WTC11 (cell line): ENCODE measurements at regions not wholly inside any gene's neighbourhood (a gene's known extent, or its start where the extent isn't known, plus 50 kb on each side); places are given as distances from the start of the nearest gene placed in this dataset.

Experiments
- ATAC-seq: fragments of 200-7000 bp; cut with Tn5 transposase; 2 replicates; pipeline ENCODE4 v1.10.0; 2021; ENCODE audit warnings: mild to moderate bottlenecking, moderate library complexity
- CTCF ChIA-PET: fragments of 300-600 bp; sonication (Branson Sonifier 250); formaldehyde crosslinking; loops from one replicate; lab custom pipeline; 2021; ENCODE audit warnings: antibody characterized with exemption; lab: Charles Lee
- POLR2A ChIA-PET: fragments of 350-600 bp; sonication (Branson Sonifier 250); formaldehyde crosslinking; loops from one replicate; lab custom pipeline; 2021; ENCODE audit warnings: antibody characterized with exemption; lab: Charles Lee
- DNase-seq: peaks from one replicate; pipeline ENCODE4 v3.0.0; 2021; ENCODE audit warnings: low spot score
- H3K27ac Mint-ChIP-seq: 2 replicates; pipeline ENCODE4 v1.8.0; 2021; ENCODE audit warnings: mixed read lengths
- H3K27me3 Mint-ChIP-seq: 2 replicates; pipeline ENCODE4 v1.8.0; 2021; ENCODE audit warnings: low read depth, mild to moderate bottlenecking, moderate library complexity, mixed read lengths
- H3K36me3 Mint-ChIP-seq: 2 replicates; pipeline ENCODE4 v1.8.0; 2021; ENCODE audit warnings: mixed read lengths
- H3K4me1 Mint-ChIP-seq: 2 replicates; pipeline ENCODE4 v1.8.0; 2022; ENCODE audit warnings: mixed read lengths
- H3K4me3 Mint-ChIP-seq: 2 replicates; pipeline ENCODE4 v1.8.0; 2021; ENCODE audit warnings: mild to moderate bottlenecking, moderate library complexity, mixed read lengths
- H3K9me3 Mint-ChIP-seq: 2 replicates; pipeline ENCODE4 v1.8.0; 2021; ENCODE audit warnings: mixed read lengths
- ATF3 ChIP-seq: sonication (generic); formaldehyde crosslinking; conservative IDR thresholded peaks from 2 replicates; pipeline ENCODE4 v1.8.1; 2022; ENCODE audit warnings: mild to moderate bottlenecking, missing genetic modification reagents
- EMX1 ChIP-seq: fragments of 250-450 bp; sonication (Bioruptor Pico); IDR thresholded peaks from 2 replicates; pipeline ENCODE4 v1.8.0; 2021; ENCODE audit warnings: mild to moderate bottlenecking
- FOXJ3 ChIP-seq: sonication (generic); formaldehyde crosslinking; IDR thresholded peaks from 2 replicates; pipeline ENCODE4 v1.9.0; 2021; ENCODE audit warnings: missing genetic modification reagents, mild to moderate bottlenecking, borderline replicate concordance
- FOXP1 ChIP-seq: sonication (generic); formaldehyde crosslinking; IDR thresholded peaks from 2 replicates; pipeline ENCODE4 v1.8.0; 2022; ENCODE audit warnings: missing genetic modification reagents, mild to moderate bottlenecking, moderate library complexity, borderline replicate concordance
- GABPB1 ChIP-seq: sonication (generic); formaldehyde crosslinking; IDR thresholded peaks from 2 replicates; pipeline ENCODE4 v1.8.1; 2023; ENCODE audit warnings: mild to moderate bottlenecking, missing genetic modification reagents
- GRHL2 ChIP-seq: fragments of 250-450 bp; sonication (Bioruptor Pico); IDR thresholded peaks from 2 replicates; pipeline ENCODE4 v1.8.0; 2022; ENCODE audit warnings: mild to moderate bottlenecking, moderate library complexity; ENCODE audit not compliant: insufficient replicate concordance, severe bottlenecking
- IRF2 ChIP-seq: sonication (generic); formaldehyde crosslinking; IDR thresholded peaks from 2 replicates; pipeline ENCODE4 v1.8.0; 2022; ENCODE audit warnings: low read depth, missing genetic modification reagents, borderline replicate concordance
- MAX ChIP-seq: sonication (generic); formaldehyde crosslinking; IDR thresholded peaks from 2 replicates; pipeline ENCODE4 v1.8.0; 2022; ENCODE audit warnings: mild to moderate bottlenecking, missing genetic modification reagents
- MLX ChIP-seq: sonication (generic); formaldehyde crosslinking; IDR thresholded peaks from 2 replicates; pipeline ENCODE4 v1.8.1; 2023; ENCODE audit warnings: mild to moderate bottlenecking, missing genetic modification reagents, moderate library complexity
- MYBL2 ChIP-seq: sonication (generic); formaldehyde crosslinking; IDR thresholded peaks from 2 replicates; pipeline ENCODE4 v1.8.1; 2023; ENCODE audit warnings: mild to moderate bottlenecking, moderate library complexity, missing genetic modification reagents
- NFE2L1 ChIP-seq: sonication (generic); formaldehyde crosslinking; IDR thresholded peaks from 2 replicates; pipeline ENCODE4 v1.8.1; 2023; ENCODE audit warnings: missing genetic modification reagents
- NR3C1 ChIP-seq: sonication (generic); formaldehyde crosslinking; conservative IDR thresholded peaks from 2 replicates; pipeline ENCODE4 v1.8.1; 2023; ENCODE audit warnings: low read depth, mild to moderate bottlenecking, missing genetic modification reagents
- RELA ChIP-seq: sonication (generic); formaldehyde crosslinking; IDR thresholded peaks from 2 replicates; pipeline ENCODE4 v1.8.1; 2022; ENCODE audit warnings: missing genetic modification reagents, mild to moderate bottlenecking, borderline replicate concordance
- STAT6 ChIP-seq: sonication (generic); formaldehyde crosslinking; conservative IDR thresholded peaks from 2 replicates; pipeline ENCODE4 v1.8.1; 2023; ENCODE audit warnings: mild to moderate bottlenecking, low read depth, missing genetic modification reagents, moderate library complexity
- TEAD4 ChIP-seq: sonication (generic); formaldehyde crosslinking; IDR thresholded peaks from 2 replicates; pipeline ENCODE4 v1.8.0; 2022; ENCODE audit warnings: mild to moderate bottlenecking, missing genetic modification reagents
- TP53 ChIP-seq: sonication (generic); formaldehyde crosslinking; IDR thresholded peaks from 2 replicates; pipeline ENCODE4 v1.8.1; 2023; ENCODE audit warnings: mild to moderate bottlenecking, missing genetic modification reagents
- ZBTB43 ChIP-seq: sonication (generic); formaldehyde crosslinking; IDR thresholded peaks from 2 replicates; pipeline ENCODE4 v1.8.1; 2023; ENCODE audit warnings: mild to moderate bottlenecking, missing genetic modification reagents
- ZMAT4 ChIP-seq: fragments of 250-450 bp; sonication (Bioruptor Pico); IDR thresholded peaks from 2 replicates; pipeline ENCODE4 v1.9.0; 2021; ENCODE audit warnings: mild to moderate bottlenecking
- ZNF219 ChIP-seq: sonication (generic); formaldehyde crosslinking; IDR thresholded peaks from 2 replicates; pipeline ENCODE4 v1.8.0; 2023; ENCODE audit warnings: missing genetic modification reagents, mild to moderate bottlenecking, borderline replicate concordance
- ZNF232 ChIP-seq: sonication (generic); formaldehyde crosslinking; IDR thresholded peaks from 2 replicates; pipeline ENCODE4 v1.8.0; 2022; ENCODE audit warnings: mild to moderate bottlenecking, missing genetic modification reagents
- ZNF416 ChIP-seq: fragments of 250-450 bp; sonication (Bioruptor Pico); IDR thresholded peaks from 2 replicates; pipeline ENCODE4 v1.9.0; 2021; ENCODE audit warnings: mild to moderate bottlenecking, inconsistent platforms
- TF ChIP-seq, protein P1 (sequence below): sonication (generic); formaldehyde crosslinking; IDR thresholded peaks from 2 replicates; pipeline ENCODE4 v1.8.0; 2022; ENCODE audit warnings: mild to moderate bottlenecking, missing genetic modification reagents
- TF ChIP-seq, protein P2 (sequence below): fragments of 250-450 bp; sonication (Bioruptor Pico); IDR thresholded peaks from 2 replicates; pipeline ENCODE4 v1.9.0; 2021; ENCODE audit warnings: mild to moderate bottlenecking, borderline replicate concordance

DNA sequence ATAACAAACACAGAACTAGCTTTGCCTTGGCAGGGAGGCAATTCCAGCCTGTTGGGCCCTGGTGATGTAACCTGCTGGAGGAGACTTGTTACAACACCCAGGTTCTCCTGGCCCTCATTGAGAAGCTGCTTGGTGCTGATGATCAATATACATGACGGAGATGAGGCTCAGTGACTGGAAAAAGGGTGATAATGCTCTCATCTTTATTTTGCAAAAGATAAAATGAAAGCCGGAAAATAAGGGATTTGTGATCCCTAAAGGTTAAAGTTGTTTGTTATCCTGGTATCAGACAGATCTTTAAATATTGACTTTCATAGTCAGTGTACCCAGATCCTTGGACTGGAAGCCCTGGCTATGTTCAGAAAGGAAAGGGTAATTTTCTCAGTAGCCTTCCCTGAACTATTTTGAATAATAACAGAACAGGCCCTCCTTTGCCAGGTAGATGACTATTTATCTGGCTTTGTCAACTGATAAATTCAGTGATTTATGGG, 118.9 kb upstream of the MEIS2 start:
- CTCF ChIA-PET = interaction anchor here (0.9 kb wide), 1 partner anchor 26 kb away, joined by 3 read pairs; no protein-coding TSS in a partner anchor
- POLR2A ChIA-PET = no interaction called here
- ATAC-seq (peak; percentile 47; the same call in 1 of the 2 replicates), DNase-seq (no peak)
- H3K4me1 Mint-ChIP-seq = no peaks in the 10 kb centered on the region
- H3K36me3 Mint-ChIP-seq = no peaks in the 10 kb centered on the region
- no peaks in the 10 kb centered on the region for H3K27me3 Mint-ChIP-seq
- H3K4me3 Mint-ChIP-seq = no peak overlapping the region
- peaks cover 15% of the 10 kb centered on the region for H3K9me3 Mint-ChIP-seq
- TF ChIP-seq TP53 (CRISPR knock-in tag) = no peak
- no peak for TF ChIP-seq MYBL2 (CRISPR knock-in tag)
- TF ChIP-seq GABPB1 (CRISPR knock-in tag) = peak; percentile 50
- no peak for TF ChIP-seq ZNF232 (CRISPR knock-in tag)
- no peak overlapping the region for H3K27ac Mint-ChIP-seq

DNA sequence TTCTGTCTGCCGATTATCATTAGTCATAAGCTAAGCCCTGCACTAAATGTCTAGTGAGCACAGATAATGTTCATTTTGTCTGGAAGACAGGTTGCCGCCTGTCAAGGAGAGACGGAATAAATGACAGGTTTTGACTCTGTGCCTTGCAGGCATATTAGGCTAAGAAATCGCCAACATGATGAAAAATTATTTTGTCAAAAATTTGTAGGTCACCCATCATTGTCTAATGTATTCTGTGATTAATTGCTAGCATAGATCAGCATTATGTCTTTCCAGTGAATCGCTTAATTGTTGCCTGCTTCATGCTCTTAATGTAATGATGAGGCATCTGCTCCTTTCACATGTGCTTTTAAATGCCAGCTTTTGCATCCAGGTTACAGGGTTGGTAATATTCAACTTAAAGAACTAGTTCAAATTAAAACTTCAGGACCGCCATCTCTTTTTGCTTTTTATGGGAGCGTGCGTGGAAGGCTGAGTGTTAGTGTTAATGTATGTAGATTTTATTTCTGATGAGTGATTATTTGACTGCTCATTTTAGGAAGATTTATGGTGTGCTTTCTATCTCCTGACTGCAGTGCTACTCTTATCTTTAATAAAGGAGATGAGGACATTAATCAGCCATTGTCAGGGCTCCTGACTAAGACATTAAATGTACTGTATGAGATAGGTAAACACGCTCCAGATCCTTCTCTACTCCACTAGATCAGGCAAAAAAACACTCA, 120.8 kb upstream of the MEIS2 start:
- no peak for ATAC-seq
- no peak for DNase-seq
- Mint-ChIP-seq H3K4me1 (no peaks in the 10 kb centered on the region), H3K27me3 (no peaks in the 10 kb centered on the region), H3K27ac (no peak overlapping the region), H3K36me3 (no peaks in the 10 kb centered on the region), H3K4me3 (no peak overlapping the region), H3K9me3 (no peaks in the 10 kb centered on the region)
- POLR2A ChIA-PET = no interaction called here
- TF ChIP-seq GRHL2 (CRISPR knock-in tag) (no peak), ZNF416 (CRISPR knock-in tag) (no peak), FOXP1 (CRISPR knock-in tag) (no peak), EMX1 (CRISPR knock-in tag) (no peak), NR3C1 (CRISPR knock-in tag) (no peak), TEAD4 (CRISPR knock-in tag) (no peak), RELA (CRISPR knock-in tag) (no peak), IRF2 (CRISPR knock-in tag) (no peak), MLX (CRISPR knock-in tag) (no peak), FOXJ3 (CRISPR knock-in tag) (no peak), ATF3 (CRISPR knock-in tag) (no peak), MAX (CRISPR knock-in tag) (no peak), NFE2L1 (CRISPR knock-in tag) (no peak), ZMAT4 (no peak), ZBTB43 (CRISPR knock-in tag) (no peak), ZNF219 (CRISPR knock-in tag) (no peak), STAT6 (CRISPR knock-in tag) (no peak)
- TF ChIP-seq, protein P1, sequence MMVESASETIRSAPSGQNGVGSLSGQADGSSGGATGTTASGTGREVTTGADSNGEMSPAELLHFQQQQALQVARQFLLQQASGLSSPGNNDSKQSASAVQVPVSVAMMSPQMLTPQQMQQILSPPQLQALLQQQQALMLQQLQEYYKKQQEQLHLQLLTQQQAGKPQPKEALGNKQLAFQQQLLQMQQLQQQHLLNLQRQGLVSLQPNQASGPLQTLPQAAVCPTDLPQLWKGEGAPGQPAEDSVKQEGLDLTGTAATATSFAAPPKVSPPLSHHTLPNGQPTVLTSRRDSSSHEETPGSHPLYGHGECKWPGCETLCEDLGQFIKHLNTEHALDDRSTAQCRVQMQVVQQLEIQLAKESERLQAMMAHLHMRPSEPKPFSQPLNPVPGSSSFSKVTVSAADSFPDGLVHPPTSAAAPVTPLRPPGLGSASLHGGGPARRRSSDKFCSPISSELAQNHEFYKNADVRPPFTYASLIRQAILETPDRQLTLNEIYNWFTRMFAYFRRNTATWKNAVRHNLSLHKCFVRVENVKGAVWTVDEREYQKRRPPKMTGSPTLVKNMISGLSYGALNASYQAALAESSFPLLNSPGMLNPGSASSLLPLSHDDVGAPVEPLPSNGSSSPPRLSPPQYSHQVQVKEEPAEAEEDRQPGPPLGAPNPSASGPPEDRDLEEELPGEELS (CRISPR knock-in tag) = no peak
- TF ChIP-seq, protein P2, sequence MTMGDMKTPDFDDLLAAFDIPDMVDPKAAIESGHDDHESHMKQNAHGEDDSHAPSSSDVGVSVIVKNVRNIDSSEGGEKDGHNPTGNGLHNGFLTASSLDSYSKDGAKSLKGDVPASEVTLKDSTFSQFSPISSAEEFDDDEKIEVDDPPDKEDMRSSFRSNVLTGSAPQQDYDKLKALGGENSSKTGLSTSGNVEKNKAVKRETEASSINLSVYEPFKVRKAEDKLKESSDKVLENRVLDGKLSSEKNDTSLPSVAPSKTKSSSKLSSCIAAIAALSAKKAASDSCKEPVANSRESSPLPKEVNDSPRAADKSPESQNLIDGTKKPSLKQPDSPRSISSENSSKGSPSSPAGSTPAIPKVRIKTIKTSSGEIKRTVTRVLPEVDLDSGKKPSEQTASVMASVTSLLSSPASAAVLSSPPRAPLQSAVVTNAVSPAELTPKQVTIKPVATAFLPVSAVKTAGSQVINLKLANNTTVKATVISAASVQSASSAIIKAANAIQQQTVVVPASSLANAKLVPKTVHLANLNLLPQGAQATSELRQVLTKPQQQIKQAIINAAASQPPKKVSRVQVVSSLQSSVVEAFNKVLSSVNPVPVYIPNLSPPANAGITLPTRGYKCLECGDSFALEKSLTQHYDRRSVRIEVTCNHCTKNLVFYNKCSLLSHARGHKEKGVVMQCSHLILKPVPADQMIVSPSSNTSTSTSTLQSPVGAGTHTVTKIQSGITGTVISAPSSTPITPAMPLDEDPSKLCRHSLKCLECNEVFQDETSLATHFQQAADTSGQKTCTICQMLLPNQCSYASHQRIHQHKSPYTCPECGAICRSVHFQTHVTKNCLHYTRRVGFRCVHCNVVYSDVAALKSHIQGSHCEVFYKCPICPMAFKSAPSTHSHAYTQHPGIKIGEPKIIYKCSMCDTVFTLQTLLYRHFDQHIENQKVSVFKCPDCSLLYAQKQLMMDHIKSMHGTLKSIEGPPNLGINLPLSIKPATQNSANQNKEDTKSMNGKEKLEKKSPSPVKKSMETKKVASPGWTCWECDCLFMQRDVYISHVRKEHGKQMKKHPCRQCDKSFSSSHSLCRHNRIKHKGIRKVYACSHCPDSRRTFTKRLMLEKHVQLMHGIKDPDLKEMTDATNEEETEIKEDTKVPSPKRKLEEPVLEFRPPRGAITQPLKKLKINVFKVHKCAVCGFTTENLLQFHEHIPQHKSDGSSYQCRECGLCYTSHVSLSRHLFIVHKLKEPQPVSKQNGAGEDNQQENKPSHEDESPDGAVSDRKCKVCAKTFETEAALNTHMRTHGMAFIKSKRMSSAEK (CRISPR knock-in tag) = no peak
- CTCF ChIA-PET = no interaction called here
